ENCODE measurements at regions not wholly inside any gene's neighbourhood (a gene's known extent, or its start where the extent isn't known, plus 50 kb on each side); places are given as distances from the start of the nearest gene placed in this dataset.

GRCh38 chr5:111926026-111926425 lies 169.0 kb upstream of the NREP start:
- TF ChIP-seq EZH2 (IDR thresholded peaks at IDR 0.05; ENCODE audit: borderline replicate concordance, low read length): no peak
- TF ChIP-seq, protein P1, sequence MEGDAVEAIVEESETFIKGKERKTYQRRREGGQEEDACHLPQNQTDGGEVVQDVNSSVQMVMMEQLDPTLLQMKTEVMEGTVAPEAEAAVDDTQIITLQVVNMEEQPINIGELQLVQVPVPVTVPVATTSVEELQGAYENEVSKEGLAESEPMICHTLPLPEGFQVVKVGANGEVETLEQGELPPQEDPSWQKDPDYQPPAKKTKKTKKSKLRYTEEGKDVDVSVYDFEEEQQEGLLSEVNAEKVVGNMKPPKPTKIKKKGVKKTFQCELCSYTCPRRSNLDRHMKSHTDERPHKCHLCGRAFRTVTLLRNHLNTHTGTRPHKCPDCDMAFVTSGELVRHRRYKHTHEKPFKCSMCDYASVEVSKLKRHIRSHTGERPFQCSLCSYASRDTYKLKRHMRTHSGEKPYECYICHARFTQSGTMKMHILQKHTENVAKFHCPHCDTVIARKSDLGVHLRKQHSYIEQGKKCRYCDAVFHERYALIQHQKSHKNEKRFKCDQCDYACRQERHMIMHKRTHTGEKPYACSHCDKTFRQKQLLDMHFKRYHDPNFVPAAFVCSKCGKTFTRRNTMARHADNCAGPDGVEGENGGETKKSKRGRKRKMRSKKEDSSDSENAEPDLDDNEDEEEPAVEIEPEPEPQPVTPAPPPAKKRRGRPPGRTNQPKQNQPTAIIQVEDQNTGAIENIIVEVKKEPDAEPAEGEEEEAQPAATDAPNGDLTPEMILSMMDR (conservative IDR thresholded peaks at IDR 0.05 in 1 of 2, IDR thresholded peaks at IDR 0.05 in 1 of 2; ENCODE audit: extremely low read depth in 1 of 2, insufficient read depth in 1 of 2, low read depth in 1 of 2, low read length in 2 of 2): no peak
